HL-60 (cell line): ENCODE measurements at regions not wholly inside any gene's neighbourhood (a gene's known extent, or its start where the extent isn't known, plus 50 kb on each side); places are given as distances from the start of the nearest gene placed in this dataset.

Source experiments
- DNase-seq, 2 experiments: peaks; one replicate each; pipeline ENCODE4 v3.0.0-alpha.2; 2010 to 2020; ENCODE audit warnings: low read depth in 1 of 2, low spot score in 1 of 2
- H3K27ac ChIP-seq: fragments of 250-450 bp; sonication (Bioruptor Pico); replicated peaks from 2 replicates; pipeline ENCODE4 v1.5.1; 2020; ENCODE audit warnings: mild to moderate bottlenecking, moderate library complexity
- H3K27me3 ChIP-seq: fragments of 250-450 bp; sonication (Bioruptor Pico); 2 replicates; pipeline ENCODE4 v1.5.1; 2021; ENCODE audit warnings: mild to moderate bottlenecking, moderate library complexity; ENCODE audit not compliant: insufficient read depth, poor library complexity, severe bottlenecking
- H3K4me3 ChIP-seq: replicated peaks from 2 replicates; pipeline ENCODE4 v1.5.1; 2011; ENCODE audit warnings: mild to moderate bottlenecking, control low read depth, low read length; ENCODE audit not compliant: insufficient read depth
- CTCF ChIP-seq: IDR thresholded peaks from one replicate; pipeline ENCODE4 v1.5.1; 2011; ENCODE audit warnings: low read length, control low read depth, inconsistent platforms; ENCODE audit not compliant: insufficient read depth
- GABPA ChIP-seq: IDR thresholded peaks from 2 replicates; pipeline ENCODE4 v1.6.1; 2012; ENCODE audit warnings: low read depth
- POLR2AphosphoS5 ChIP-seq: IDR thresholded peaks from 2 replicates; pipeline ENCODE4 v1.6.1; 2012; ENCODE audit warnings: low read depth
- REST ChIP-seq: IDR thresholded peaks from 2 replicates; pipeline ENCODE4 v1.6.1; 2012; ENCODE audit warnings: low read depth; ENCODE audit not compliant: insufficient replicate concordance
- SPI1 ChIP-seq: IDR thresholded peaks from 2 replicates; pipeline ENCODE4 v1.6.1; 2012; ENCODE audit warnings: low read depth, mild to moderate bottlenecking, borderline replicate concordance

GRCh38 chr11:105230586-105230985 lies 91.0 kb upstream of the CARD18 start:
- TF ChIP-seq CTCF (no peak), SPI1 (no peak), POLR2AphosphoS5 (no peak), REST (no peak), GABPA (no peak)
- DNase-seq = no peak
- no peak overlapping the region for H3K27ac ChIP-seq

GRCh38 chr11:105229761-105230160 lies 90.2 kb upstream of the CARD18 start:
- TF ChIP-seq POLR2AphosphoS5 (no peak), REST (no peak), GABPA (no peak), SPI1 (no peak), CTCF (no peak)
- no peak overlapping the region for H3K4me3 ChIP-seq
- no peak overlapping the region for H3K27ac ChIP-seq
- H3K27me3 ChIP-seq = no peaks in the 10 kb centered on the region
- DNase-seq = no peak

More at GRCh38 chr11:105230586-105230985, 91.0 kb upstream of the CARD18 start:
- Histone ChIP-seq H3K27me3 (no peaks in the 10 kb centered on the region), H3K4me3 (no peak overlapping the region)

GRCh38 chr11:105229257-105229656 lies 89.7 kb upstream of the CARD18 start:
- DNase-seq = no peak
- Histone ChIP-seq H3K4me3 (no peak overlapping the region), H3K27me3 (no peaks in the 10 kb centered on the region), H3K27ac (no peak overlapping the region)
- TF ChIP-seq POLR2AphosphoS5 (no peak), SPI1 (no peak), CTCF (no peak), REST (no peak), GABPA (no peak)
